ENCODE measurements at regions not wholly inside any gene's neighbourhood (a gene's known extent, or its start where the extent isn't known, plus 50 kb on each side); places are given as distances from the start of the nearest gene placed in this dataset.

DNA sequence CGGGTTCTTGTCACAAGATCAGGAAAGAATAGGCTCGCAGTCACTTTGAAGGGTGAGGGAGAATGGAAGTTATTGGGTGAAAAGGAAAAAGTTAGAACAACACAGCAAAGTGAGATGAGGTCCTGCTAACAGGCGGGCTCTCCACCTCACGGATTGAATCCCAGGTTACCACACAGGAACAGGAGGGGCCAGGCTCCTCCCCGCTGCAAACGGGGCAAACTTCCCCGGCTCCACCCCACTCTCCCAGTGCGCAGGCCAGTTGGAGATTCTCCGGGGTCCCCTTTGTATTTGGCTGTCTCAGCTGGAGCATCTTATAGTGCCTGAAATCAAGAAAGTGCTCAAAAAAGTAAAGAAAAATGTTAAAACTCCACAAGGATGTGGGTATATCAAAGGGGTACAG lies 78.3 kb upstream of the IPO5 start:
- TF ChIP-seq POLR2A (IDR thresholded peaks at IDR 0.05) = no peak
- TF ChIP-seq, protein P1, sequence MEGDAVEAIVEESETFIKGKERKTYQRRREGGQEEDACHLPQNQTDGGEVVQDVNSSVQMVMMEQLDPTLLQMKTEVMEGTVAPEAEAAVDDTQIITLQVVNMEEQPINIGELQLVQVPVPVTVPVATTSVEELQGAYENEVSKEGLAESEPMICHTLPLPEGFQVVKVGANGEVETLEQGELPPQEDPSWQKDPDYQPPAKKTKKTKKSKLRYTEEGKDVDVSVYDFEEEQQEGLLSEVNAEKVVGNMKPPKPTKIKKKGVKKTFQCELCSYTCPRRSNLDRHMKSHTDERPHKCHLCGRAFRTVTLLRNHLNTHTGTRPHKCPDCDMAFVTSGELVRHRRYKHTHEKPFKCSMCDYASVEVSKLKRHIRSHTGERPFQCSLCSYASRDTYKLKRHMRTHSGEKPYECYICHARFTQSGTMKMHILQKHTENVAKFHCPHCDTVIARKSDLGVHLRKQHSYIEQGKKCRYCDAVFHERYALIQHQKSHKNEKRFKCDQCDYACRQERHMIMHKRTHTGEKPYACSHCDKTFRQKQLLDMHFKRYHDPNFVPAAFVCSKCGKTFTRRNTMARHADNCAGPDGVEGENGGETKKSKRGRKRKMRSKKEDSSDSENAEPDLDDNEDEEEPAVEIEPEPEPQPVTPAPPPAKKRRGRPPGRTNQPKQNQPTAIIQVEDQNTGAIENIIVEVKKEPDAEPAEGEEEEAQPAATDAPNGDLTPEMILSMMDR (IDR thresholded peaks at IDR 0.05) = no peak
